BLaER1 treated with 17β-estradiol and CSF1 and Interleukin-3, amounts not matched to agents 10 nM and 100 nM (cell line): ENCODE measurements at regions not wholly inside any gene's neighbourhood (a gene's known extent, or its start where the extent isn't known, plus 50 kb on each side); places are given as distances from the start of the nearest gene placed in this dataset.

Source experiments
- H3K27ac ChIP-seq, 11 experiments: shearing (Covaris generic); formaldehyde crosslinking; 2 replicates each; pipeline ENCODE4 v1.8.1; 2022
- H3K27me3 ChIP-seq, 11 experiments: shearing (Covaris generic); formaldehyde crosslinking; 2 replicates each; pipeline ENCODE4 v1.8.1; 2022
- H3K36me3 ChIP-seq, 11 experiments: shearing (Covaris generic); formaldehyde crosslinking; 2 replicates each; pipeline ENCODE4 v1.8.1; 2022
- H3K4me1 ChIP-seq, 10 experiments: shearing (Covaris generic); formaldehyde crosslinking; 2 replicates each; pipeline ENCODE4 v1.8.1; 2022
- H3K4me2 ChIP-seq, 11 experiments: shearing (Covaris generic); formaldehyde crosslinking; 2 replicates each; pipeline ENCODE4 v1.8.1; 2022
- H3K4me3 ChIP-seq, 10 experiments: shearing (Covaris generic); formaldehyde crosslinking; 2 replicates each; pipeline ENCODE4 v1.8.1; 2022
- H3K9ac ChIP-seq, 11 experiments: shearing (Covaris generic); formaldehyde crosslinking; 2 replicates each; pipeline ENCODE4 v1.8.1; 2022
- H3K9me3 ChIP-seq, 11 experiments: shearing (Covaris generic); formaldehyde crosslinking; replicated peaks in 1 of 11; 2 replicates each; pipeline ENCODE4 v1.8.1; 2022
- H4K20me1 ChIP-seq, 11 experiments: shearing (Covaris generic); formaldehyde crosslinking; 2 replicates each; pipeline ENCODE4 v1.8.1; 2022
- Cebpa-rat ChIP-seq, 11 experiments: shearing (Covaris generic); IDR thresholded peaks; 2 replicates each; pipeline ENCODE4 v1.8.1; 2022

GRCh38 chr12:126224032-126224431, 1158.8 kb downstream of the AACS start:
- no peaks in the 10 kb centered on the region for H3K4me1 ChIP-seq
- H3K4me2 ChIP-seq, result no peak overlapping the region
- H4K20me1 ChIP-seq, result no peaks in the 10 kb centered on the region
- H3K36me3 ChIP-seq, result no peaks in the 10 kb centered on the region
- H3K4me3 ChIP-seq, result no peak overlapping the region
- no peak overlapping the region for H3K27ac ChIP-seq
- TF ChIP-seq Cebpa-rat (IDR thresholded peaks at IDR 0.05), result no peak
- H3K9me3 ChIP-seq, result peaks cover 0 to 9% (median 3%) of the 10 kb centered on the region in 11 experiments; a peak in 3 of 22 replicates
- H3K9ac ChIP-seq, result no peak overlapping the region
- no peaks in the 10 kb centered on the region for H3K27me3 ChIP-seq

GRCh38 chr12:126228936-126229335, 1163.7 kb downstream of the AACS start:
- Histone ChIP-seq H3K36me3 (no peaks in the 10 kb centered on the region), H3K4me1 (no peaks in the 10 kb centered on the region), H3K9ac (no peak overlapping the region), H4K20me1 (no peaks in the 10 kb centered on the region), H3K27ac (no peak overlapping the region), H3K4me2 (no peak overlapping the region), H3K4me3 (no peak overlapping the region), H3K9me3 (peaks cover 0 to 9% (median 3%) of the 10 kb centered on the region in 11 experiments; a peak in 3 of 22 replicates), H3K27me3 (no peaks in the 10 kb centered on the region)
- TF ChIP-seq Cebpa-rat (IDR thresholded peaks at IDR 0.05), result no peak

- Histone ChIP-seq H3K36me3 (no peaks in the 10 kb centered on the region), H3K9me3 (no peaks in the 10 kb centered on the region), H3K4me2 (no peak overlapping the region), H3K9ac (no peak overlapping the region), H4K20me1 (no peaks in the 10 kb centered on the region), H3K4me1 (no peaks in the 10 kb centered on the region), H3K4me3 (no peak overlapping the region), H3K27ac (no peak overlapping the region), H3K27me3 (no peaks in the 10 kb centered on the region)
- TF ChIP-seq Cebpa-rat (IDR thresholded peaks at IDR 0.05), result no peak
Observed at GRCh38 chr12:126232711-126233110, 1167.5 kb downstream of the AACS start.

DNA sequence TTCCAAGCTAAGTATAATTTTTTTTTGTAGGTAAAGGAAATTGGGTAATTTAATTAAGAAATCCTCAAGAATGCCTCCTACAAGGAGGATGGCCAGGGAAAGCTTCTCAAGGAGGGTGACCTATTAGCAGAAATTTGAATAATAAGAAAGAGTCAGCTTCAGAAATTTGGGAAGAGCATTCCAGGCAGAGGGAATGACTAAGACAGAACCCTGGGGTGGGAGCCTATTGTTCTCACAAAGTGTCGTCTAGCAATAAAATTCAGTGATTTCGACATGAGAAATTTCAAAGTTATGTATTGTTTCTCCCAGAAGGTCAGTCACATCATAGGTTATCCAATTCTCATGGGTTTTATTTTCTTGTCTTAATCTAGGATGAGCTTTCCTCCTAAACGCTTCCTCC, 1168.4 kb downstream of the AACS start:
- H3K36me3 ChIP-seq, result no peaks in the 10 kb centered on the region
- no peaks in the 10 kb centered on the region for H4K20me1 ChIP-seq
- H3K9me3 ChIP-seq, result peaks cover 0 to 4% (median 0%) of the 10 kb centered on the region in 11 experiments; a peak in 1 of 22 replicates
- no peak overlapping the region for H3K9ac ChIP-seq
- no peaks in the 10 kb centered on the region for H3K4me1 ChIP-seq
- TF ChIP-seq Cebpa-rat (IDR thresholded peaks at IDR 0.05), result no peak
- no peak overlapping the region for H3K4me3 ChIP-seq
- no peaks in the 10 kb centered on the region for H3K27me3 ChIP-seq
- no peak overlapping the region for H3K4me2 ChIP-seq
- no peak overlapping the region for H3K27ac ChIP-seq

GRCh38 chr12:126243814-126244440, 1178.7 kb downstream of the AACS start:
- Histone ChIP-seq H3K9ac (no peak overlapping the region), H3K27me3 (no peaks in the 10 kb centered on the region), H3K9me3 (0 out of 22 replicates have a peak, but pooled peaks cover 0 to under 1% (median 0%) of the 10 kb centered on the region in 11 experiments), H3K36me3 (no peaks in the 10 kb centered on the region), H3K4me3 (no peak overlapping the region), H3K4me1 (no peaks in the 10 kb centered on the region), H3K27ac (no peak overlapping the region), H4K20me1 (no peaks in the 10 kb centered on the region), H3K4me2 (no peak overlapping the region)
- TF ChIP-seq Cebpa-rat (IDR thresholded peaks at IDR 0.05), result no peak

- Histone ChIP-seq H3K4me1 (no peaks in the 10 kb centered on the region), H3K9ac (no peak overlapping the region), H3K4me2 (no peak overlapping the region), H4K20me1 (no peaks in the 10 kb centered on the region), H3K27me3 (no peaks in the 10 kb centered on the region), H3K4me3 (no peak overlapping the region), H3K27ac (no peak overlapping the region), H3K36me3 (no peaks in the 10 kb centered on the region), H3K9me3 (no peaks in the 10 kb centered on the region)
- no peak for TF ChIP-seq Cebpa-rat (IDR thresholded peaks at IDR 0.05)
Observed at GRCh38 chr12:126247936-126248335, 1182.7 kb downstream of the AACS start.

DNA sequence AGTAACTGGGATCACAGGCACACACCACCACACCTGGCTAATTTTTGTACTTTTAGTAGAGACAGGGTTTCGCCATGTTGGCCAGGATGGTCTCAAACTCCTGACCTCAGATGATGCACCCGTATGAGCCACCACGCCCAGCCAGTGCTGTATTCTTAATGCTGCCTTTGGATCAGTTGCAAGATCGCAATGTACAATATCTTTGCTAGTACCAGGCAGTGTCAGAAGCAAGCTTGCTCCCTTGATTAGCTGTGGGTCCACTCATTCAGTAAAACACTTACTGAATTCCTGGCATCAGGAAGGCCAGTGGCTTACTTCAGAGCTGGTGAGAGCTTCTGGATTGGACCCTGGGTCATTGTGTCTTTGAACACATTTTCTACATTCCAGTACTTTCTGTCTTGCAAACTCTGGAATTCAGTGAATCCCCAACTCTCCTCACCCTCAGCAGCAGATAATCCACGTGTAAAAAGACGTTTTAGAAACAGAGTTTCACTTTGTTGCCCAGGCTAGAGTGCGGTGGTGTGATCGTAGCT, 1183.7 kb downstream of the AACS start:
- Histone ChIP-seq H3K9ac (no peak overlapping the region), H3K4me3 (no peak overlapping the region), H3K27me3 (no peaks in the 10 kb centered on the region), H3K36me3 (no peaks in the 10 kb centered on the region), H3K4me1 (no peaks in the 10 kb centered on the region), H3K27ac (no peak overlapping the region), H3K9me3 (no peaks in the 10 kb centered on the region), H4K20me1 (no peaks in the 10 kb centered on the region), H3K4me2 (no peak overlapping the region)
- TF ChIP-seq Cebpa-rat (IDR thresholded peaks at IDR 0.05), result no peak

- no peak overlapping the region for H3K9ac ChIP-seq
Observed at GRCh38 chr12:126258190-126258589, 1193.0 kb downstream of the AACS start.

DNA sequence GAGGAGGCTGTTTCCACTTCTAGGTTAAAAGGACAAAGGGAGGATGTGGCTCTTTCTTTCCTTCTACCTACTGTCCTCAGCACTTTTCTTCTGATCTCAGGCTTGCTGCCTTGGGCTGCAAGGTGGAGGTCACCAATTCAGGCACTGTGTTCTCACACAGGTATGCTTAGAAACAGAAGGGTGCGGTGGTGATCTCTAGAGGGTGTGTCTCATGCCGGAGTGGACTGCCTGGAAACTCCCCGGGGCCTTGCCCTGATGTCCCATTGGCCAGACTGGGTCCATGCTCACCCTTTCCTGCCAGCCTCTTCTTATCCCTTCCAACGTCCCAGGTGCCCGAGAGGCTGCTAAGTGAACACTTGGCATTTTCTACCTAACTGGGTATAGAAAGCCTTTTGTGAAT, 1197.6 kb downstream of the AACS start:
- no peak overlapping the region for H3K27ac ChIP-seq
- H3K9me3 ChIP-seq, result no peaks in the 10 kb centered on the region
- H3K4me2 ChIP-seq, result no peak overlapping the region
- H3K27me3 ChIP-seq, result no peaks in the 10 kb centered on the region
- no peak overlapping the region for H3K4me3 ChIP-seq
- H3K36me3 ChIP-seq, result no peaks in the 10 kb centered on the region
- no peak for TF ChIP-seq Cebpa-rat (IDR thresholded peaks at IDR 0.05)
- no peak overlapping the region for H3K9ac ChIP-seq
- H4K20me1 ChIP-seq, result no peaks in the 10 kb centered on the region
- H3K4me1 ChIP-seq, result no peaks in the 10 kb centered on the region

More at GRCh38 chr12:126258190-126258589, 1193.0 kb downstream of the AACS start:
- Histone ChIP-seq H3K27me3 (no peaks in the 10 kb centered on the region), H4K20me1 (no peaks in the 10 kb centered on the region), H3K4me3 (no peak overlapping the region), H3K36me3 (no peaks in the 10 kb centered on the region), H3K4me2 (no peak overlapping the region), H3K27ac (no peak overlapping the region), H3K9me3 (no peaks in the 10 kb centered on the region), H3K4me1 (no peaks in the 10 kb centered on the region)
- no peak for TF ChIP-seq Cebpa-rat (IDR thresholded peaks at IDR 0.05)

DNA sequence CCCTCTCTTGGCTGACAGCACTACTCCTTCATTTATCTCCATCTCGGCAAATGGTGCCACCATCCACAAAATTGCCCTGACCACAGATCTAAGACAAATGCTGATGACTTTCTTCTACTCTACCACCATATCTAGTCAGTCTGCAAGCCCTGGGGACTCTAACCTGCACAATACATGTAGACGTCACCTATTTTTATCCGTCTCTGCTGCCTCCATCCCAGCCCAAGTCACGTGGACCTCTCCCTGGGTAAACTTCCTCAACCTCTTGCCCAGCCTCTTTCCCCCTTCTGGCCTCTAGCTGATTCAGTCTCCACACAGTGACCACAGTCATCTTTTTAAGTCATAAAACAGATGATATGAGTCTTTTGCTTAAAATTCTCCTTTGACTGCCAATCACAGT, 1203.0 kb downstream of the AACS start:
- Histone ChIP-seq H3K4me2 (no peak overlapping the region), H3K4me3 (no peak overlapping the region), H3K4me1 (no peaks in the 10 kb centered on the region), H3K9me3 (no peaks in the 10 kb centered on the region), H3K27me3 (no peaks in the 10 kb centered on the region), H3K27ac (no peak overlapping the region), H3K9ac (no peak overlapping the region), H4K20me1 (no peaks in the 10 kb centered on the region), H3K36me3 (no peaks in the 10 kb centered on the region)
- TF ChIP-seq Cebpa-rat (IDR thresholded peaks at IDR 0.05), result no peak
